Epidermal melanocyte (primary cell): ENCODE measurements at regions not wholly inside any gene's neighbourhood (a gene's known extent, or its start where the extent isn't known, plus 50 kb on each side); places are given as distances from the start of the nearest gene placed in this dataset.
"Not testable (repeated sequence)": the region's sequence is repeated elsewhere in the genome, so short reads cannot be mapped to it uniquely, and the experiment has no call there.

Experiments used
- DNase-seq: peaks from one replicate; pipeline ENCODE4 v3.0.0; 2011; ENCODE audit warnings: low spot score; ENCODE audit not compliant: insufficient read length

DNA sequence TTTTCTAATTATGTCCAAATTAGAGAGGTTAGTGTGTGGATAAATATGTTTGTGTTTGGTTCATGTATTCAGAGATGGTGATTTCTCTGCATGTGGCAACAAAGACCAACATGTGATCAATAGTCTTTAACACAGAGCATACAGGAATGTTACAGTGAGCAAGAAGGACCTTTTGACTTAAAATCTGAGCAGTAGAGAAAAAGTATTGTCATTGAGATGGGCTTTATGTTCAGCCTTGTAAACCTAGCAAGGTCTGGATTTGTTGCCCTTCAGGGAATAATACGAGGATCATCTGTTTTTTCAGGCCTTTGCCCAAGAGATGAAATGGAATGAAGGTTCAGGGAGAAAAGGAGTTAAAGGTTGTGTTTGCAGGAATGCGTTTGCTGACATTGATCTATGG is 161.8 kb upstream of the NECTIN3 start:
- DNase-seq, result no peak

DNA sequence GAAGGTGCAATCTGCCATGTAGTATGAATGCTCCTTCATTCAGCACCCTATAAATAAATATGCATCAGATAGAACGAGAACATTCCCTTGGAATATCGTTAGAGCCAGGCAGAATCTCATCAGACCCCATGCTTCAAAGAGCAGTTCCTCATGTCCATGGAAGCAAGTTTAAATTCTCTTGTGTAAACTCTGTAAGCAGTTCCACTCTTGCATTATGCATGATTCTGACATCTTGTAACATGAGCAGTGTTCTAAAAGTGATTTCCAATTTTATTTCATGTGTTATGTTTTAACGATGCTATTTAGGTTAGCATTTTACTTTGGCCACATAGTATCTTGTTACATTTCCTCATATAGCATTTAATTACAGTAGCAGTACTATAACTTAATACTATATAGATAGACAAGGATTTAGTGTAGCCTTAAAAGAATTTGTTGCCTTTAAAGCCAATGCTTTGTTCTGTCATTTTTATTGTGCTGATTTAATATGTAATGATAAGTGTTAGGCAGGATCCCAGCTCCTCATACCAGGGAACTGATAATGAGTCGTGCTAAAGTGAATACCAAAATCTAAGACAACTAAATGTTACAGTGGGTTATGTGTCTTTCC is 161.2 kb upstream of the NECTIN3 start:
- no peak for DNase-seq

DNA sequence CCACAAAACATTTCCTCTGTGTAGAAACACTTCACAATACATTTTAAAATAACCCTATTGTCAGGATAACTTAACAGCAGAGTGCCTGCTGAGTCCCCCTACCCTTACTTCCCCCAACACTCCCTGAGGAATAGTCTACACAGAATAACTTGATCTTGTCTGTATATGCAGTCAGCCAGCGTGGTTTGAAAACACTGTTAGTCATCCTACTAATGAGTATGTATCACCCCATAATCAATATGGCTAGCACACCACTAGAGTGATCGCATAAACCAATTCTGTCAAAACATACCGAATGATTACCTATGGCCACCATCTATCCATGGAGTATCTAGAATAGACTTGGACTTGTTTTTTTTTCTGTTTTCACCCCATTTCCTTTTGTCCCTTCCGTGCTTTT is 152.7 kb upstream of the NECTIN3 start:
- DNase-seq, result no peak

DNA sequence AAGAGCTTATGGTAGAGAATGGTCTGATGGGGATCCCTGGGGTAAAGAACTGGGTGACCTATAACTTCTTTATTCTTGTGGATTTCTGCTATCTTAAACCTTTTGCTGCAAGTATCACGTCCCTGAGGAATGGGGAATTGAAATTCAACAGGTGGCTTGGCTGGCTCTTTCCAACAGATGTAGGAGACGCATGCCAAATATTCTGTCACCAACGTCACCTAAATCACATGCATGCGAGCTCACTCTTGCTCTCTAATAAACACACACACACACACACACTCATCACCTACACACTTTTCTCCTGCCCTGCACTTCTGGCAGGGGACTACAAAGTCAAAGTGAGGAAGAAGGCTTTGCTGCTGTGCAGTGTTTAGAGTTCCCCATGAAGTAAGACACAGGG is 145.8 kb upstream of the NECTIN3 start:
- no peak for DNase-seq

DNA sequence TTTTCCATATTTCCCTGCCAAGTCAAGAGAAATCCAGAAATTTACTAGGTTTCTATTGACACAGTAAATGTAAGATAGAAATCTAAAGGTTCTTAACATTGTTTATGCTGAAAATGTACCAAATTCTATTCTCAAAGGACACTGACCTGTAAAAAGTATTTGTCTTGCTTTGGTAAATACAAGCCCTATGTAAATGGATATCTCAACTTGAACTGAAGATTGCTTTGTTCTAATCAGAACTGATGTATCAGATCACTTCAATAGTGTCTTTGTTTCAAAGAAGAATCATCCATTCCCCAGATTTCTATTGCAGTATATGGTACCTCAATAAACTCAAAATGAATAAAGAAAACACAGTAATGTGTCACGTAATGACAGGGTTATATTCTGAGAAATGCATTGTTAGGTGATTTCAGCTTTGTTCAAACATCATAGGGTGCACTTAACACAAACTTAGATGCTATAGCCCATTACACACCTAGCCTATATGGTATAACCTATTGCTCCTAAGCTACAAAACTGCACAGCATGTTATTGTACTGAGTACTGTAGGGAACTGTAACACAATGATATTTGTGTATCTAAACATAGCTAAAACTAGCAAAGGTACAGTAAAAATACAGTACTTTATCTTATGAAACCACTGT is 143.5 kb upstream of the NECTIN3 start:
- no peak for DNase-seq

DNA sequence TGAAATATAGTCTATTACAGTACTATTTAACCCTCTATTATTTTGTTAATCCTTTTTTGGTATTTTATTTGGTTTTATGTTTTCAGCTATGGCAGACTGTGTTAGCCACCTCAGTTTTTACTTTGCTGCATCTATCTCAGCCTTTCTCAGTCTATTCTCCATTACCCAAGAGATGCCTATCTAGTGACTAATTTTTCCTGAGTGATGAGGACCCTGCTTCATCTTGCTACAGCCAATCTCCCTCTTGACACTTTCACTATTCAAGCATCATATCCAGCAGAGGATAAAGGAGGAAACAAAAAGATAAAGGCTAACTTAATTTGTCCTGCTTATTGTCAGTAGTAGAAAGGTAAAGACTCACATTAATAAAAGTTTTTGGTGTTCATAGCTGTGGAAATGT is 141.8 kb upstream of the NECTIN3 start:
- DNase-seq, result no peak

DNA sequence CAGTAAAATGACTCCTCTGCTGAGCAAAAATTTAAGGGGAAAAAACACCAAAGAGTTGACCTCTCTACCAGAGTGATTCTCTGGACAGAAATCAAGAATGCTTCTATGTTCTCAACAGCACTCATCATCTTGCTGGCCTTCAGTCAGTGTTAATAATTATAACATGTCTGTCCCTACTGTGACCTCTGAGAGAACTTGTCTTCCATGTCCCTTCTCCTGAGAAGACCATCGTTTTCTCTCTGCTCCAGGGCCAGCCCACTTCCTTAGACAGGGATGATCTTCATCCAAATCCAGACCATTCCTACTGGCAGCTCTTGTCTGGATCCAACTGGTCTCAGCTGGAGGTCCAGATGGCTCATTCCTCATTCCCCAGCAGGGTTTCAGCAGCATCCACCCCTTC is 139.0 kb upstream of the NECTIN3 start:
- DNase-seq, result peak; percentile 32

DNA sequence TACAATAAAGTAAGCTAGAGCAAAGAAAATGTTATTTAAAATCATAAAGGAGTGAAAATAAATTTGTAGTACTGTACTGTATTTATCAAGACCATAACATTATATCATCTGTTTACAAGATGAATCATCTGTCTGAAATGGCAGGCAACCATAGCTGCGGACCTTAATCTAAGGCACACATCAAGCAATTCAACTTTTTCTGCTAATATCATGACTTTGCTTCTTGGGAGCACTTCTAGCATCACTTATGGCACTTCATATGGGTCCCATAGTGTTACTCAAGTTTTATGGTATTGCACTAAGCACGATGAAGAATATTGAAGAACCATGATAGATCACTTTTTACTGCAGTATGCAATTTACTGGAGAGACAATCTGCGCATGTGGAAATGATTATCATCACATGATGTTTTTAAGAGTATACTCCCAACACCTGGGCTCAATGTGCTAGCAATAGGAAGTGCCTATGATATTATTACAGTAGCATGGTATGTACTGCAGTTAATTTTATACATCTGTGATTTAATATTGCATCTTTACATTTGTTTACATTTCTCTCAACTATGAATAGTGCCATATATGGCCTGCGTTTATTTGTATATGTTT is 137.7 kb upstream of the NECTIN3 start:
- DNase-seq, result no peak

DNA sequence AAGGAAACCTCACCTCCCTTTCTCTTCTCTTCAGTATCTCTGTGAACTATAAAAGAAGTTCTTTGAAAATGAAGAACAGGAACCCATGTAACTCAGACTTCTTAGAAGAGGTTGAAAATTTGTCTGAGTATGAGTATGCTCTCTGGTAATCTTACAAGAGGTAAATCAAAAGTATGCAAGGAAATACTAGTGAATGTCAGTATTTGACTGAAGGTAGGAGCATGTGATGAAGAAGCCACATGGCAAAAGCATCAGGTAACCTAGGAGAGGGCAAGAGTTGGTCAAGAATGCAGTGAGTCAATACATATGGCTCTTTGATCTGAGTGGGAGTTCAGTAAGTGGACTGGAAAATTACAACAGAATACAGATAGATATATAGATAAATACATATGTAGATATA is 133.0 kb upstream of the NECTIN3 start:
- no peak for DNase-seq

DNA sequence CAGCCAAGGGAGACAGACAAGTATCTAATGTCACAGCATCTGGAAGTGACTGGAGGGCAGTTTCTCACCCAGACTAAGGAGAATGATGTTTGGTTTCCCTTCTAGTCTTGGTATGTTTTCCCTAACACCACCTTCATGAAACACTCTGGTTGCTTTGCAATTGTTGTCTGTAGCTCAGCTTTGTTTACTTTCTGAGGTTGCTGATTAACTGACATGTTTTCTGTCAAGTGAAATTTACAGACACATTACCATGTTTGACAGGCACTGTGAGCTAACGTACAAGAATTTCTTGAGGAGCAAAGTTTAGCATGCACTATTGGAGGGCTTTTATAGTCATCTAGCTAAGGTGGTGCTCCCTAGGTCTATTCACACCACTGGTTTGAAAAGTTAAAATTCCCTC is 131.6 kb upstream of the NECTIN3 start:
- no peak for DNase-seq

DNA sequence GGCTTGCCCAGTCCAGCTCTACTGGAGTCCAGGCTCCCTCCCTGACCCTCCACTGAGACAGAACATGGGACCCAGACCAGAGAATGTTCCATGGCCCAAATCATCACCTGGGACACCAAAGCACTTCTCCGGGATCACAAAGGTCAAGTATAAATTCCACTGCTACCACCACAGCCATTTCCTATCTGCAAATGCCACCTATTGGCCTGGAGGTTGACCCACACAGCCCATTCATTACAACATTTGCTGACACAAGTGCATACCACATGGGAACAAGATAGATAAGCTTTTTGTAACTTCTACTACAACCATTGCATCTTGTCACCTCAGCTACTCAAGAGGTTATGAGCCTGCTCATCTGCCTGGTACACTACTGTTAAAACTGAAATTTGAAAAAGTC is 126.8 kb upstream of the NECTIN3 start:
- no peak for DNase-seq

DNA sequence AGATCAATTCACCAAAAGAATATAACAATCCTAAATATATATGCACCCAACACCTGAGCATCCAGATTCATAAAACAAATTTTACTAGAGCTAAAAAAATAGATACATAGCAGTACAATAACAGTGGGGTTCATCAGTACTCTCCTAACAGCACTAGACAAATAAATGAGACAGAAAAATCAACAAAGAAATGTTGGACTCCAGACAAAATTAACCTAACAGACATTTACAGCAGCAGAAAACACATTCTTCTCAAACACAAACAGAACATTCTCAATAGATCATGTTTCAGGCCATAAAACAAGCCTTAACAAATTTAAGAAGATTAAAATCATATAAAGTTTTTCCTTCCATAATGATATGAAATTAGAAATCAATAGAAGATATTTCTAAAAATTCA is 124.8 kb upstream of the NECTIN3 start:
- no peak for DNase-seq

DNA sequence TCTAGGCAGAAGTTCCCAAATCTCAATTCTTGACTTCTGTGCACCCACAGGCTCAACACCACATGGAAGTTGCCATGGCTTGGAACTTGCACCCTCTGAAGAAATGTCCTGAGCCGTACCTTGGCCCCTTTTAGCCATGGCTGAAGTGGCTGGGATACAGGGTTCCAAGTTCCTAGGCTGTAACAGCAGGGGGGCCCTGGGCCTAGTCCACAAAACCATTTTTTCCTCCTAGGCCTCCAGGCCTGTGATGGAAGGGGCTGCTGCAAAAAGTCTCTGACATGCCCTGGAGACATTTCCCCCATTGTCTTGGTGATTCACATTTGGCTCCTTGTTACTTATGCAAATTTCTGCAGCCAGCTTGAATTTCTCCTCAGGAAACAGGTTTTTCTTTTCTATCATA is 122.4 kb upstream of the NECTIN3 start:
- DNase-seq, result not testable (repeated sequence)

DNA sequence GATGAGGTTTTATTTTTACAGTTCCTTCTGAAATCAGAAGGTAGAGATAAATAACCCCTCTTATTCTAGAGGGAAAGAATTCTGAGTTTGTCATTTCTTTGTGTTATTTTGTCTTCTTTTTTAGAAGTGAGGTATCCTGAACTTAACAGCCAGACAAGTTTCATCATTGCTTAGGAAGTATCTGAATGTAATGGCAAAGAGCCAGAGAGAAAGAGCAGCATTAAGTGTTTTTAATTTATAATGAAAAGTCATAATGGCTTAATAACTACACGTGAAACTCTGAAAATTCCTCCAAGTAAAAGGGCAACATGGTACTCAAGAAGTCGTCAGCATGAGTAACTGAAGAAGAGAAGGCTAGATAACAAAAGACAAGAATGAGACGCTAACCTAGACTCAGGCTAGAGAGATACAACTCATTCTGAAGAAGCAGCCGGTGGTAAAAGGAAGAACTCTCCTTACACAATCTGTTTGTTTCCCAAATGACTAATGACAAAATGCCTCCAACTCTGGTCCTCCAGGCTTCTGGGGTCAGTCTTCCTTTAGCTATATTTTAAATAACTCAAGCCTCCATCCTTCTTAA is 116.2 kb upstream of the NECTIN3 start:
- DNase-seq, result no peak

DNA sequence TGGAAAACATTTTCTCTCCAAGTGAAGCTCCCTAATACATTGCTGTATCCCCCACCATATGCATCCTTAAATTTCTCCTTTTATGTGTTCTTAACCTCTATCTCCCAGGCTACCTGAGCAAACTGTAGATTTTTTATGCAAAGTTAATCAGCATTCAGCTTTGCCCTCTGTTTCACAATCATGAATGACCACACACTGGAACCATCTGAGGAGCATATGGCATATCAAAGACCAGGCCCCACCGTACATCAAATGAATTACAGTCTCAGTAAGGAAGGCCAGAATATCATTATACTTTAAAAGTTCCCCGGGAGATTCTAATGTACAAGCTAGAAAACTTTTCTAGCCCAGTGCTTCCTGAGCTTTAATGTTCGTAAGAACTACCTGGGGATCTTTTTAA is 115.5 kb upstream of the NECTIN3 start:
- DNase-seq, result no peak

DNA sequence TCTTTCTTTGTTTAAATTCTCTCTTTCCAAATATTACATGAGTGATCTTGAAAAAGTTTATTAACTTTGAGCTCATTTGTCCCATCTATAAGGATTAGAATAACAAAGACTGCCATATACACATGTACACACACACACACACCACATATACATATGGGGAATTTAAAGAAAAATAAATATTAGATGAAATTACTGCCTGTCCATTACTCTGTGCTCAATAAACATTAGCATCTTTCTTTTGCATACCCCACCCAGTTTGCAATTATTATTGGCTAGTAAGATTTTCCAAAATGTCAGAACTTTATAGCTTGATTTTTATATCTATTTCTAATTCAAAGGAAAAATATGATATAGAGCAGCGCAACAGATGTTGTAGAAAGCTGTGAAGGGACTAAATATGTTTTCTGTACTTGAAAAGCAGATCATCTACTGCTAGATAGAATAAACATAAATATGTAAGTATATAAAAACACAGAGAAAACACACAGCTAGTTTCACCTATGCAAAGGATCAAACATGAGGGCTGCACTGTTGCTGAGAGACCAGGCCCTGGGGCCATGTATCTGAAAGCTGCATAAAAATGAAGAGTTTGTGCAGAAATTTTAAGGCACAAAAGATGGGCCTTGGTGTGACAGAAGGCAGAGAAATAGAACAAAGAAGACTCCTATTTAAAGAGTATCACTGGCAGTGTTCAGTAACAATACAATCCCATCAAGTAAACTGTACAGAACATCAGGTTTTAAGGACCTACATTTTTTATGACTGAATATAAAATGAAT is 114.2 kb upstream of the NECTIN3 start:
- no peak for DNase-seq

DNA sequence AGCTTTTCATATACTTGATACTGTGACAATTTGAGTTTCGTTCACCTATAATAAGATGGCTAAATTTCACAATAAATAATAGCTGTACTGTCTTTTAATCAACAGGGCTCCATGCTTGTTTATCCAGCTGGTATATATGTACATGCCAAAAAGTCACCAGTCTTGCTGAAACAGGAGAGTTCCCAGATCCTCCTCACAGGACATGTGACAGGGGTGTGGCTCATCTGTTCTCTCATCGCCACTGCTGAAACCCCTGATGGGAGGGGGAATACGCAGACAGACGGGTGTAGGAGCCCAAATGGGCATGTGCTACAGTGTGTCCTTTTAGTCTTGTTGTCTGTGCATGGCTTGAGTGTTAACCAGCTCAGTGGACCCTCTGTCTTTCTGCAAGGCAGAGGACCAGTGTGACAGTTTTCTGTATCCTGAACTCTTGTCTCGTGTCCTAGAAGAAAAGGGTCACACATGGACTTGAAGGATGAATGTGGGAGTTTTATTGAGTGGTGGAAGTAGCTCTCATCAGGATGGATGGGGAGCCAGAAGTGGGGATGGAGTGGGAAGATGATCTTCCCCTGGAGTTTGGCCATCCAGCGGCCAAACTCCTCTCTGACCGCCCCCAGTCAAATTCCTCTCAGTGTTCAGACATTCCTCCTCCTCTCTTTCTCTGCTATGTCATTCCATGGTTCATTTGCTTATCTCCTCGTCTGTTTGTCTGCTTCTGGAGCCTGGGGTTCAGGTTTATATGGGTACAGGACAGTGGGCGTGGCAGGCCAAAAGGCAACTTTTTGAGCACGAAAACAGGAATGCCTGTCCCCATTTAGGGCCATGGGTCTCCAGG is 113.1 kb upstream of the NECTIN3 start:
- DNase-seq, result no peak

DNA sequence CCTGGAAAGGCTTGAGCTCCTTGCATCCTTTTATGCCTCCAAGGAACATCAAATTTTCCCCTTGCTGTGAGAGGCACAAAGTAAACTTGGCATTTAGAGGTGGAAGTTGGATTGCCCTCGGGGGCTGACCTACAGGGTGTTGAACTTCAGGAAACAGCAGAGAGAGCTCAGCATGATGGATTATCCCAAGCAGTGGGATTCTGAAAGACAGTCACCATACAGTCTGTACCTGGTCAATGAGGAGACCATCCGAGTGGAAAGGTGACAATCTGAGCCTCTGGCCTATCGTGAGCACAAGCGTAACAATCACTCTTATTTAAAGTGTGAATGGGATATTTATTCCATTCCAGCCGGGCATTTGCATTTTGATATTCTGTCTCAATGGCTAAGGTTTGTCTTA is 105.6 kb upstream of the NECTIN3 start:
- DNase-seq, result no peak

DNA sequence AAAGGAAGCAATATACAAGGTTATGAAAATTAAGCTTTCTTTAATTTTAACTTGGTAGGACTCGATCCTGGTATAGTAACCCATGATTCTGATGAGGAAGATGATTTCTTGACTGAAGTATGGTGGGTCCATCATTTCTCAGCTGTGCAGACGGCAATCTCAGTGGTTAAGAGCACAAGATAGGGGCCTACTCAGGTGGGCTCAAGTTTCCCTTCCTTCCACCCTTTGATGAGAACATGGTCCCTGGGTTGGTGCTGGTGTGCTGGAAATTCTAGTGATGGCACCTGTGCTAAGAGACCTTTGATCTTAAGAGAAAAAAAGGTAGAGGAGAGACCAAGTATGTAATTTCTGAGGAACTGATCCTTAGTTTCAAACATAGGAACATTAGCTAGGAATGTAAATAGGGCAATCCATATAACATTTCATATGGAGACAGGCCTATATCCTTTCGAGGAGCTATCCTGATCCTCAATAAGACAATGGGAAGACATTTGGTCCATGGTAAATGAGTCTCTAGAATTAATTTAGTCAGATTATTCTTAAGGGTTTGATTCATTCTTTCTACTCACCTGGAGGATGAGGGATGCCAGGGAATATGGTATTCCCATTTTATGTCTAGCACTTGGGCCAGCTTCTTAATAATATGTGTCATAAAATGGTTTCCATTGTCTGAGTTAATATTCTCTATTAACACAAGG is 104.5 kb upstream of the NECTIN3 start:
- no peak for DNase-seq

DNA sequence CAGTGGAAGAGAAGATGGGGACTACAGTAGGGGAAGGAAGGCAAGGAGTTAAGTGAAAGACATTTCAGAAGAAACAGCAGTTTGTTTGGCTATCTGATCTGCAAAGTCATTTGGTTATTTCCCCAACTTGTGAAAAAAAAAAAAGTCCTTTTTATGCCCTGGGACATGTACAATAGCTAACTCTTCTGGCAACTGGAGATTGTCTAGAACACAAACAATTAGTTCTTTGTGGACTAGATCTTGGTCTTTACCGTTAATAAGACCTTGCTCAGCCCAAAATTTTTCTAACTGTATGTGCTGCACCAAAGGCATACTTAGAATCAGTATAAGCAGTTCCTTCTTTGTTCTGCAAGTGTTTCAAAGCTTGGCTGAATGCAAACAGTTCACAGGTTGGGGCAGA is 103.5 kb upstream of the NECTIN3 start:
- no peak for DNase-seq
